A673 (cell line): ENCODE measurements at regions not wholly inside any gene's neighbourhood (a gene's known extent, or its start where the extent isn't known, plus 50 kb on each side); places are given as distances from the start of the nearest gene placed in this dataset.

Experiments used
- BruUV-seq: library from RNA; stranded (reverse); fragments of 400-500 nt; replicated peaks from 2 replicates; lab custom pipeline; 2021; lab: Mats Ljungman, UMichigan
- CTCF ChIA-PET: fragments of 300-600 bp; sonication (Branson Sonifier 250); formaldehyde crosslinking; loops from one replicate; lab custom pipeline; 2022; ENCODE audit warnings: antibody characterized with exemption; lab: Charles Lee
- POLR2A ChIA-PET: fragments of 300-600 bp; sonication (Branson Sonifier 250); formaldehyde crosslinking; loops from one replicate; lab custom pipeline; 2022; ENCODE audit warnings: antibody characterized with exemption; ENCODE audit not compliant: low non-redundant PET; lab: Charles Lee
- DNase-seq: peaks from one replicate; pipeline ENCODE4 v3.0.0-alpha.2; 2015; ENCODE audit warnings: low spot score
- H3K27ac ChIP-seq: fragments of 200-600 bp; sonication (generic); 2 replicates; pipeline ENCODE4 v1.5.1; 2016; ENCODE audit warnings: mixed run types, low read depth, mild to moderate bottlenecking, mixed read lengths, antibody characterized with exemption, low read length; ENCODE audit not compliant: poor library complexity, severe bottlenecking
- H3K27me3 ChIP-seq: fragments of 200-600 bp; sonication (generic); replicated peaks from 2 replicates; pipeline ENCODE4 v1.6.1; 2017; ENCODE audit warnings: mixed run types, low read depth, mild to moderate bottlenecking, mixed read lengths, antibody characterized with exemption, low read length; ENCODE audit not compliant: insufficient read depth, poor library complexity
- H3K36me3 ChIP-seq: fragments of 200-600 bp; sonication (generic); 2 replicates; pipeline ENCODE4 v1.6.1; 2016; ENCODE audit warnings: mixed run types, mild to moderate bottlenecking, mixed read lengths, antibody characterized with exemption, low read length; ENCODE audit not compliant: insufficient read depth, poor library complexity, severe bottlenecking
- H3K4me1 ChIP-seq: fragments of 200-600 bp; sonication (generic); 2 replicates; pipeline ENCODE4 v1.6.1; 2017; ENCODE audit warnings: mixed run types, mild to moderate bottlenecking, mixed read lengths, antibody characterized with exemption, low read length; ENCODE audit not compliant: insufficient read depth, poor library complexity, severe bottlenecking
- H3K4me3 ChIP-seq: fragments of 200-600 bp; sonication (generic); 2 replicates; pipeline ENCODE4 v1.5.1; 2016; ENCODE audit warnings: low read depth, mixed run types, mild to moderate bottlenecking, mixed read lengths, low read length; ENCODE audit not compliant: poor library complexity, severe bottlenecking
- H3K9me3 ChIP-seq: fragments of 200-600 bp; sonication (generic); 2 replicates; pipeline ENCODE4 v1.6.1; 2016; ENCODE audit warnings: mixed run types, low read depth, mild to moderate bottlenecking, mixed read lengths, antibody characterized with exemption, low read length; ENCODE audit not compliant: poor library complexity, severe bottlenecking
- CTCF ChIP-seq: fragments of 300-800, 200-600 bp; sonication (generic); conservative IDR thresholded peaks from 2 replicates; pipeline ENCODE4 v1.5.1; 2017; ENCODE audit warnings: low read depth, mild to moderate bottlenecking, antibody characterized with exemption, low read length, moderate library complexity, mixed read lengths
- EZH2 ChIP-seq: fragments of 200-600 bp; sonication (generic); IDR thresholded peaks from 2 replicates; pipeline ENCODE4 v1.6.1; 2017; ENCODE audit warnings: borderline replicate concordance, low read depth, mild to moderate bottlenecking, mixed read lengths, antibody characterized with exemption, low read length; ENCODE audit not compliant: poor library complexity, severe bottlenecking
- intact Hi-C: fragments of 100-400 bp; cut with micrococcal nuclease; formaldehyde crosslinking; loops from one replicate; pipeline ENCODE4 v1.10.0; 2022; ENCODE audit not compliant: unreplicated experiment

GRCh38 chr10:2106641-2107040 lies 369.3 kb upstream of the ADARB2 start:
- Histone ChIP-seq H3K4me1 (no peaks in the 10 kb centered on the region), H3K9me3 (no peaks in the 10 kb centered on the region), H3K27me3 (peaks cover 73% of the 10 kb centered on the region), H3K27ac (no peak overlapping the region), H3K36me3 (no peaks in the 10 kb centered on the region), H3K4me3 (no peak overlapping the region)
- CTCF ChIA-PET: no interaction called here
- TF ChIP-seq EZH2: no peak
- no peak for TF ChIP-seq CTCF
- no TSS peak for BruUV-seq
- intact Hi-C loops: no loop called here
- POLR2A ChIA-PET: no interaction called here
- DNase-seq: no peak

- CTCF ChIA-PET: no interaction called here
- no peak overlapping the region for H3K4me3 ChIP-seq
- no peak for DNase-seq
- no peaks in the 10 kb centered on the region for H3K4me1 ChIP-seq
- no peak overlapping the region for H3K27ac ChIP-seq
- POLR2A ChIA-PET: no interaction called here
- H3K36me3 ChIP-seq: no peaks in the 10 kb centered on the region
- H3K9me3 ChIP-seq: no peaks in the 10 kb centered on the region
- BruUV-seq: no TSS peak
- H3K27me3 ChIP-seq: peaks cover 40% of the 10 kb centered on the region
- TF ChIP-seq EZH2 (no peak), CTCF (no peak)
- intact Hi-C loops: no loop called here
Observed at GRCh38 chr10:2099321-2099720, 362.0 kb upstream of the ADARB2 start.

GRCh38 chr10:2097937-2098336 lies 360.6 kb upstream of the ADARB2 start:
- H3K4me1 ChIP-seq: no peaks in the 10 kb centered on the region
- no peak overlapping the region for H3K4me3 ChIP-seq
- no peaks in the 10 kb centered on the region for H3K36me3 ChIP-seq
- intact Hi-C loops: no loop called here
- CTCF ChIA-PET: no interaction called here
- no peak for DNase-seq
- POLR2A ChIA-PET: no interaction called here
- H3K9me3 ChIP-seq: no peaks in the 10 kb centered on the region
- no TSS peak for BruUV-seq
- no peak overlapping the region for H3K27ac ChIP-seq
- peaks cover 34% of the 10 kb centered on the region for H3K27me3 ChIP-seq
- no peak for TF ChIP-seq EZH2
- TF ChIP-seq CTCF: no peak
